CD4-positive, alpha-beta T cell treated with Interleukin-15 for 4 hours (primary cell): ENCODE measurements at regions not wholly inside any gene's neighbourhood (a gene's known extent, or its start where the extent isn't known, plus 50 kb on each side); places are given as distances from the start of the nearest gene placed in this dataset.
"Not testable (repeated sequence)": the region's sequence is repeated elsewhere in the genome, so short reads cannot be mapped to it uniquely, and the experiment has no call there.

ENCODE experiments used
- DNase-seq: peaks from one replicate; pipeline ENCODE4 v3.0.0-alpha.2; 2020; ENCODE audit warnings: low spot score

- not testable (repeated sequence) for DNase-seq
Observed at GRCh38 chr7:128561116-128561722, 84.7 kb downstream of the METTL2B start.

- not testable (repeated sequence) for DNase-seq
Observed at GRCh38 chr7:128562795-128563194, 86.2 kb downstream of the METTL2B start.

GRCh38 chr7:128564123-128564700, 87.7 kb downstream of the METTL2B start:
- DNase-seq, result not testable (repeated sequence)

GRCh38 chr7:128564932-128565864, 88.7 kb downstream of the METTL2B start:
- not testable (repeated sequence) for DNase-seq

GRCh38 chr7:128575277-128575676, 96.8 kb upstream of the GARIN1A start:
- not testable (repeated sequence) for DNase-seq

- not testable (repeated sequence) for DNase-seq
Observed at GRCh38 chr7:128576953-128577352, 95.1 kb upstream of the GARIN1A start.

GRCh38 chr7:128579843-128580242, 92.2 kb upstream of the GARIN1A start:
- DNase-seq, result not testable (repeated sequence)

- not testable (repeated sequence) for DNase-seq
Observed at GRCh38 chr7:128581100-128581499, 91.0 kb upstream of the GARIN1A start.

- DNase-seq, result not testable (repeated sequence)
Observed at GRCh38 chr7:128581825-128582561, 90.1 kb upstream of the GARIN1A start.

GRCh38 chr7:128586715-128587114, 85.4 kb upstream of the GARIN1A start:
- not testable (repeated sequence) for DNase-seq

- no peak for DNase-seq
Observed at GRCh38 chr7:128591705-128592104, 80.4 kb upstream of the GARIN1A start.

- DNase-seq, result not testable (repeated sequence)
Observed at GRCh38 chr7:128592209-128592608, 79.9 kb upstream of the GARIN1A start.

GRCh38 chr7:128594061-128594460, 78.0 kb upstream of the GARIN1A start:
- not testable (repeated sequence) for DNase-seq

GRCh38 chr7:128596336-128597128, 75.6 kb upstream of the GARIN1A start:
- not testable (repeated sequence) for DNase-seq

GRCh38 chr7:128598946-128599345, 73.1 kb upstream of the GARIN1A start:
- DNase-seq, result not testable (repeated sequence)

- DNase-seq, result peak; percentile 68
Observed at GRCh38 chr7:128608678-128609421, 63.2 kb upstream of the GARIN1A start.

- DNase-seq, result not testable (repeated sequence)
Observed at GRCh38 chr7:128613366-128613765, 58.7 kb upstream of the GARIN1A start.

- not testable (repeated sequence) for DNase-seq
Observed at GRCh38 chr7:128614812-128615211, 57.3 kb upstream of the GARIN1A start.

GRCh38 chr7:128616799-128617198, 55.3 kb upstream of the GARIN1A start:
- DNase-seq, result not testable (repeated sequence)
